ENCODE measurements at regions not wholly inside any gene's neighbourhood (a gene's known extent, or its start where the extent isn't known, plus 50 kb on each side); places are given as distances from the start of the nearest gene placed in this dataset.

DNA sequence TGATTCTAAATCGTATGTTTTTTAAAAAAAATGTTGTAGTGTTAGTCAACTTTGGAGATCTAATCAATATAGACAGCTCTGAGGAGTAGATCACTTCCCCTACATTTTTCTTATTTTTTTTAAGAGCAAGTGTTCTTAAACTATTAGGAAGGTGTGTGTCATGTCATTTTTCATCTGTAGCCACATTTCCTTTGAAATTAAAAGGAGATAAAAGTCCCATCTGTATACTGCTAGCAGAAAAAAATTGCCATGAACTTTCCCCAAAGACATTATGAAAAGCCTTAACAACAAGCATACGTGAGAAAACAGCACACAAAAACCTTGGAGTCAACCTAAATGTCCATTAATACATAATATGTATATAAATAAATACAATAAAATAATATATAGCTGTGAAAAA is 286.6 kb downstream of the ETS1 start:
- DNase-seq (ENCODE audit: low read depth in 2 of 2): no peak

DNA sequence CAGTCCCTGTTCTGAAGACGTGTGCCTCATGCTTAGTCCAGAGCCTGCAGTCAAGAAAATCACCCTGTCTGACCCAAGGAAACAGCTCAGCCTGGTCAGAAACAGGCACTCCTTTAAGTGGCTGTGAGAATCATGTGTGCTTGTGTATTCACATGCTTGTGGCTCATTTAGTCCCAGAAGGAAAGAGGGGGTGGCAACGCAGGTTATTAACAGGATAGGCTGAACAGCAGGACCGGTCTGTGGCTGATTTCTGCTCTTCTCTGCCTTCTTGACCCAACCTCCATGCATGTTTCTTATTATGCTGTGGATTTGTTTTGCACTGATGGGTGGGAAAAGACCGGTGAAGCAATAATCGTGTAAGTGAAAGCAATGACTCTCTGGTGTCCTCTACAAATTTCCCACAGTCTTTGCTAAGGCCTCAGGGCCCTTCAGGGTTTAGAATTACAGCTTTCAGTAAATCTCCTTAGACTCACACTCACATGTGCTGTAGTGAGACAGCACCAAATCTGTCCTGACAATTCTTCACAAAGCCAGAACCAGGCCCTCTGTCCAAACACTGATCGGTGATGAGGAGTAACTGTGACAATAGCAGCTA is 288.1 kb downstream of the ETS1 start:
- DNase-seq (ENCODE audit: low read depth in 2 of 2): peak; percentile 56 to 59

DNA sequence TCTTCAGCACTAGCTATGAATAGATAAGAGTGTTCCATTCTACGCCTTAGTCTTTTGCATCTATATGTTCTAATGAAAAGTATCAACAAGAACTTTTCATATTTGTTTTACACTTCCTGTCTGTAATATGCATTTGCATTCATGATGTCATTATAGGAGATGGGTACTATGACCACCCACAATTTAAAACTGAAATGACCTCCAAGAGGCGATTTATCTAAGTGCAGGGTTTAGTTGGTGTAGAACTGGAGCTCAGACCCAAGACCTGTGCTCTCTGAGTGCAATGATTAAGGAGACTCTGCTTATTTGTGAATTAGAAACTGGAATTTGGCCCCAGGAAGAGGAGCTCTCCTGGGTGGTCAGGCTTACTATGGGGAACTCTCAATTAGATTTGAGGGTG is 289.1 kb downstream of the ETS1 start:
- DNase-seq (ENCODE audit: low read depth in 2 of 2): no peak

DNA sequence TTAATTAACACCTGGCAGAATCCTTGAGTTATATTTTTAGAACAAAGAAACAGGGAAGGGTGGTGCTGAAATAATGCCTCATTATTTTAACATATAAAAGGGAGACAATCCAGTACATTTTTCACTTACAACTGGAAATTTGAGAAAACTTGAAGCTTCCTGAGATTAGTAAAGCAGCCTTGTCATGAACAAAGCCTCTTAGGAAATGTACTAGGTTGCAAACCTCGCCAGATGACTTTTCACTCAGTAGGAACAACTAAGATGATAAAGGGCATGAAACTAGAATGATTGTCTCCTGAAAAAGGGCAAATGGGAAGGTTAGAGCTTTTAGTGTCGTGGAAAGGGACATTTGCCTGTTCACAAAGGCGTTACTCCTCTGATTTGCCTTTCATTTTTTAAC is 289.6 kb downstream of the ETS1 start:
- DNase-seq (ENCODE audit: low read depth in 2 of 2): no peak

DNA sequence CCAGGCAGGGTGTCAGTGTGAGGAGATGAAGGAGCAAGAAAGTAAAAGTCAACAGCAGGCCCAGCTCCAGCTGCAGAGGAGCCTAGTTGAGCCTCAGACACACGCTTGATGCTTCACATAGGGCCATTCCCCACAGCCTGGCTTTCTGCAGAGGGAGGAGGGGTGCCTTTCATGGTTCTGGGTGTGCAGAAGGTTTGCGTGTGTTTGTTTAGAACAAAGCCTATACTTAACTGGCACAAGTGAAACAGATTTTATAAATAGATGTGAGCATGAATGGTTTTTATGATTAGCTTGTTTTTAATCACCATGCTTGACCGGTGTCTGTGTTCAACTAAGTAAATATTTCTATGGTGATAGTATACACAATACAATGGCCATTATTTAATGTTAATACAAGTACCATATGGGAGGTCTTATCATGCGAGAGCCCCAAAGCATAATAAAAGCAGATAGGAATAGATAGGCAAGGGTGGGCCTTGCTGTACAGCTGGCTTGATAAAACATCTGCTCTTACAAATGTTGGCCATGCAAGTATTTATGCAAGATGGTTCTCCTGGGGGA is 290.2 kb downstream of the ETS1 start:
- DNase-seq (ENCODE audit: low read depth in 2 of 2): no peak

DNA sequence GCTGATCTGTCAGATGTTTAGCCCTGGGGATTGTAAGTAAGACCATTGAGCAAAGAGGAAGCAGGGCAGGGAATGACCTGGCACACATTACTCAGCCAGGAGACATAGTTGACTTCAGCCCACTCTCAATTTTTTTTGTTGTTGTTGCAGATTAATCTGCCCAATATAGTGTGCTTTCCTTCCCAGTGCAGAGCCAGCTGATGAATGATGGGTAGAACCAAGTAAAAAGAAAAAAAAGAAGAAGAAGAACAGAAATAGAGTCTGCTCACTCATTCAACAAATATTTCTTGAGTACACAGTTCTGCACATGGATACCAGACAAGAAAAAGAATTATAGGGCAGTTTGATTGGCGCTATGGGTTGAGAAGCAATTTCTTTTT is 292.7 kb downstream of the ETS1 start:
- peak in 1 of 2 experiments; percentile 29 for DNase-seq (ENCODE audit: low read depth in 2 of 2)

DNA sequence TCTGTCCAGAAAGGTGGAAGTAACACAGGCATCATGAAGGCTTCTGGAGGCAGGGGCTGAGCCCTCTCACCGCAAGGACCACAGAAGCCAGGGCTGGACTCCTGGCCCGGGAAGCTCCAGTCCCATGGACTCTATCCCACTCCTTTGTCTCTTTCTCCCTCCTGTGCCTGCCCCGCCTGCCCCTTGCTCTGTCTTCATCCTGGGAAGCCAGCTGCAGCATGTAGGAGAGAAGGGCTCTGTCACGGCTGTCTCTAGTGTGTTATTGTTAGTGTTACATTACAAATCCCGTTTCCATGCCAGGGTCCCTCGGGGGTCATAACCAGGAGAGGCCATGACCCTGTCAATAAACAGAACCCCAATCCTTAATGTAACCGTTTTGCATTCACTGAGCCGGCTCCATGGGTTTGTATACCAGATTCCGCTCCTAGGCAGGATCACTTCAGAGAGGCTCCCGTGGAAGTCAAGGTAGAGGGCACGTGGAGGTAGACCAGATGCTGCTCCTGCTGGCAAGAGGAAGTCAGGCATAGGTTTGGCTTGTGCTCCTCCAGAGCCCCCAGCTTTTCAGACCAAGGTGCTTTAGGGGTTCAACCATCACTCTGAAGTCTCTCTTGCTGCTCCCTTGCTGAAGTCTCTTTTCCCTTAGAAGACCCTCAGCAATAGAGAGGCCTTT is 293.2 kb downstream of the ETS1 start:
- no peak for DNase-seq (ENCODE audit: low read depth in 2 of 2)

DNA sequence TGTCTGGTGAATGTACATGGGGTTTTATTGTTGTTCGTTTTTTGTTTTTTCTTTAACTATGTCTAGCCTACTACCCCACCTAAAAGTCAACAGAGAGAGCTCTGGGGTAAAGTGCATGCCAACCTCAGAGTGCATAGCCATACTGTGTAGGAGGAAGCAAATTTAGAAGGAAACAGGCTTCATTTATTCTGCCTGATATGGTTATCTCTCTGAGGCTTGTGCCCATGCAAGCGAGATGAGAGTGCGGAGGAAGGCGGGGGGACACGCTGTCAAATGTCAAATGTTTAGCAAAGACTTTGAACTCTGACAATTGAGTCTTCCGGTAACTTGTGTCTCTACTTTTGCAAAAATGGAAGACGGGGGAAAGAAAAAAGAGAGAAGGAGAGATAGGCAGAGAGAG is 295.5 kb downstream of the ETS1 start:
- DNase-seq (ENCODE audit: low read depth in 2 of 2): no peak

DNA sequence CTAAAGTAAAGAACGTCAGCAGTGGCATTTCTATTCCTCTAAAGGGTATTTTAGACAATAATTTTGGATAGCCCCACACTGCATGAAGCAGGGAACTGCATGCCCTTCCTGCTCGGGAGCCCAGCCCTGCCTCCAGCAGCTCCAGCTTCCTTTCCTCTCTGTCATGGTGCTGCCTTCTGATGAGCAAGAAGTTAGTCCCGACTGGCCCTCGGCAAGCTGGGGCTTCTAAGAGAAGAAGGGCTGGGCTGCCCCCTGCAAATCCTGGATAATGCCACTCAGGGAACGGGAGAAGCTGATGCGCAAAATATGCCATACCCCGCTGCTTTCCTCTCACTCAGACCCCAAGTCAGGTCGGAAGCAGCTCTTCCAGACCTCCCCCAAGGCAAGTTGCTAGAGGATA is 296.4 kb downstream of the ETS1 start:
- DNase-seq (ENCODE audit: low read depth in 2 of 2): no peak

DNA sequence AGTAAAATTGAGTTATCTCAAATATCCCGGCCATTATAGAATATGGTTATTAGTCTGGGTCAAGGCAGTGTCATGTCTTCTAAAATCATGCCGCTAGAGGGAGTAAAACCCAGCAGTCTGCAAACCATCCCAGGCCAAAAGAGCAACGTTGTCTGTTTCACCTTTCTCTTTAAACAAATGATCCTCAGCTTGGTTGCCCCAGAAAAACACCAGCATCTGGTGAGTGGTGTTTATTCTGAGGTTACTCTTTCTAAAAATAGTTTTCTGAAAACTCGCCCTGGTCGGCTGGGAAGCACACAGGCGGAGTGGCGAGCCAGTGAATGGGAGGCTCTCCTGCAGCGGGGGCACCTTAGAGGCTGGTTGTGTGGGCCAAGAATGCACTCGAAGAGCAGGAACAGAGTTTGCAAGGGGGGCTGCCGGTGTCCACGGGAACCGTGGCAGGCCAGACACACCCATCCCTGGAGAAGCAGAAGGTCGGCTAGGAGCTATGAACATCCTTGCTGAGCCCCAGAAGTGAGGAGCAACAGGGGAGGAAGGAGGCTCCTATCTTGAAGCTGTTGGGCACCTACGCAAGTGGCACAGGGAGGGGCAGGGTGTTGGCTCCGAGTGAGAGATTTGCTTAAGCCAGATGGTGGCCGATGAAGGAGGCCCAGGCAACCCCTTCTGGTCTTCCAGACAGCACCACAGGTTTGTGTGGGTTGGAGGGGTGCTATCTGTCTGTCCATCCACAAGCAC is 297.1 kb downstream of the ETS1 start:
- peak; percentile 76 to 78 for DNase-seq (ENCODE audit: low read depth in 2 of 2)

DNA sequence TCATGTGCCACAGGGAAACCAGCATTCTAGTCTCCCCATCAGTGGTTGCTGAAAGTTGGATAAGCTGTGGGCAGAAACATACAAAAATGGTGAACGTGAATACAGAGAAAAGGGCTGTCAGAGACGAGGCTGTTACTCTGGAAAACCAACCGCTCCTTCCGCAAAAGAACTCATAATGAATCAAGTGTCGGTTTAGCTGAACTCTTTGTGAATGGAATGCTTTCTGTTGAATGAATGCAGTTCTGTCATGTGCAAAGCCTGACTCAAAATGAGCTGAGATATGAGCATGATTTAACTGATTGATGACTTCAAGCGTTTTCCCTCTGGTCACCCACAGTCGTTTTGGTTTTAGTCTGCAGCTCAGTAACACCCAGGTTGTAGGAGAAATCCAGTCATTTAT is 298.3 kb downstream of the ETS1 start:
- DNase-seq (ENCODE audit: low read depth in 2 of 2): no peak

DNA sequence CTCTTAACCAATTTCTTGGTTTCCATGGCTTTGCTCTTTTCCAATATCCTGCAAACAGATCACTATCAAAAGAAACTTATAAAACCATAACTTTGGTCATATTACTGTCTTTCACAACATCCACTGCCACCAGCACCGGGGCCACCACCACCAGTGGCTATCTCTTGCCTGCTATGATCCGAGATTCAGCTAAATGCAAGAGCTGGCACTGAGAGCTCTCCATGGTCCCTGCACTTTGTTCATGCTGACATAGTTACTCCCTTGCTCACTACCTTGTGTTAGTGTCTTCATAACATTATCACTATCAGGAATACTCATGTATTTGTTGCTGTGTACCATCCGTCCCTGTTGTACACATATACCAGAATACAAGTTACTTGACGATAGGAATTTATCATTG is 299.0 kb downstream of the ETS1 start:
- no peak for DNase-seq (ENCODE audit: low read depth in 2 of 2)

DNA sequence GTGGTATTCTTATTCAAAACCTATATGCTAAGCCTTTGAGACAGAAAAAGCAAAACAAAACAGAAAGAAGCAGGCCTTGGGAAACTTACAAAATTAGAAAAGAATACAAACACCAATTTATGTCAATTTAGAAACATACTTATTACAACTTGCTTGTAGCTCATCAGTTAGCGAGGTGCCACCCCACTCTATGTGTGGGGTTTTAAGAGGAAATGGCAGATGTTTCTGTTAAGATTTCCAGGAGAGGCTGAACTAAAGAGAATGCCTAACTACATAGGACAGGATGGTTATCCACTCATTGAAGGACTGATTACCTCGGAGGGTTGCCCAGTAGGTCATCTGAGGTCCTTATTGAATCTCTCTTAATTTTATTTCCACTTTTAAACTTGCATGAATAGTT is 302.0 kb downstream of the ETS1 start:
- DNase-seq (ENCODE audit: low read depth in 2 of 2): no peak

DNA sequence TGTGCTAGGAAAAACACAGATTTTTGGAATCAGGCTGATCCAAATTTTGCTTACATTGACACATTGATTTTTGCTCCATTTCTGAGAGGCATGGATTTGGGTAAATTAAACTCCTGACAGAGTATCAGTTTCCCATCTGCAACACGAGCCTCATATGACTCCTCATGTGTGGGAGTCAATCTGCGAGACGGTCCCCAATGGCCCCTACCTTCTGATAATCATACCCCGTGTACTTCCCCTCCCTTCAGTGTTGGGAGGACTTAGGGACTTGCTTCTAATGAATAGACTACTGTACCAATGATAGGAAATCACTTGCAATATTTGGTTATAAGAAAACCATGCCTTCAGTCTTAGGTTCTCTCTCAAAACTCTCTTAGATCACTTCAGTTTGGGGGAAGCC is 302.7 kb downstream of the ETS1 start:
- no peak for DNase-seq (ENCODE audit: low read depth in 2 of 2)

DNA sequence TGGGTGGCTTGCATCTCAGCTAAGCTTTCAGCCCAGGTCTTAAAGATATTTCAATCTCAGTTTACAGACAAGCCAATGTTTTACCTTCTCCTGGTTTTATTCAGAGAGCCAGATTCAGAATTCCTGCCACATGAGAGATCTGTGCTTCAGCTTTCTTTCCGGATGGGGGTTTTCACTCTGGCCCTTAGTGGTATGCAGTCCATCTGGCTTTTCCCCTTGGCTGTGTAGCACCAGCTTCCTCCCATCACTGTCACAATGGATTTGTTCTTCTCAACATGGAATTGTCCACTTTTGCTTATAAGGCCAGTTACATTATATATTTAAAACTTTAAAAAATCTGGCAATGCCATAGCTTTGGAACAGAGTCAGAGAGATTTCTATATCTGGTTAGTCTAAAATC is 303.9 kb downstream of the ETS1 start:
- DNase-seq (ENCODE audit: low read depth in 2 of 2): no peak

DNA sequence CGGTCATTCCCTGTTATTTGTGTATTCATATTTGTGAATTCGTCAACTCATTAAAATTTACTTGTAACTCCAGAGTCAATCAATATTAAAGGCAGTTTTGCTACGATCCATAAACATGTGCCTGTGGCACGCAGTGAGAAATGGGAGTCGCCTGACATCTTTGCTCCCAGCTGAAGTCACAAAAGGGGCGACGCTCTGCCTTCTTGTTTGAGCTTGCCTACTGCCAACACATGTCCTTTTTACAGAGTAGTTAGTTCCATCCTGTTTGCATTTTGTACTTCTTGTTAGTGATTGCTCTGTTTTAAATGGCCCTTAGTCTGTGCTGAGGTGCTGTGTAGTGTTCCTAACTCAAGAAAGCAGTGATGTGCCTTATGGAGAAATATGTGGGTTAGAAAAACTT is 305.3 kb downstream of the ETS1 start:
- no peak for DNase-seq (ENCODE audit: low read depth in 2 of 2)

DNA sequence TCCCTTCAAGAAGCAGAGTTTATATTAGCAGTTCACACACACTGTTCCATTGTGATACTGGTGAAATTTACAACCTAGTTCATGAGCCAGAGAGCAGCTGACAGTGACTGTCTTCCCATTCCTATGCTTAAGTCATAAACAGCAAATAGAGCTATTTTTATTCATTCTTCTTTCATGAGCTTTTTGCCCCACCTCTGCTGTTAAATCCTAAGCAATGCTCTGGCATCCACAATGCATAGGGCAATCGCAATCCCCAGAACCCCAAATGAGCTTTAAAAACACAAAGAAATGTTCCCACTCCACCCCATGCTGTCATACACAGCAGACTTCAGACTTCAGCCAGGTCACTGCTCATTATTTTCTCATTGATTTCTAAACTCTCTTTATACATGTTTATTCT is 307.5 kb downstream of the ETS1 start:
- DNase-seq (ENCODE audit: low read depth in 2 of 2): no peak

DNA sequence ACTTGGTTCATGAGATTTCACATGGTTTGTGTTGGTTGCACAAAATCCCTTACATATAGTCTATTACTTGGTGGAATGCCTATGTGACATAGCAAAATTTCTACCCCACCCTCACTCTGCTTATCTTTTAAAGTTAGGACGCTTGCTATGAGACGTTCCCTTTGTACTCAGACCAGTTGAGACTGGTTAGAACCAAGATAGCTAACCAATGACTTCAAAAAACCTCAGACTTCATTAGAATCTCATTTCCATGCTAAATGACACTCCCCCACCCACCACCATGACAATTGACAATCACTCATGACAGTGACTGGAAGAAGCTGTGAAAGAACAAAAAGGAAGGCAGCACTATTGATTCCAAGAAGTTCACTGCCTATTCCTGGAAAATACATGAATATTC is 313.6 kb downstream of the ETS1 start:
- no peak for DNase-seq (ENCODE audit: low read depth in 2 of 2)

DNA sequence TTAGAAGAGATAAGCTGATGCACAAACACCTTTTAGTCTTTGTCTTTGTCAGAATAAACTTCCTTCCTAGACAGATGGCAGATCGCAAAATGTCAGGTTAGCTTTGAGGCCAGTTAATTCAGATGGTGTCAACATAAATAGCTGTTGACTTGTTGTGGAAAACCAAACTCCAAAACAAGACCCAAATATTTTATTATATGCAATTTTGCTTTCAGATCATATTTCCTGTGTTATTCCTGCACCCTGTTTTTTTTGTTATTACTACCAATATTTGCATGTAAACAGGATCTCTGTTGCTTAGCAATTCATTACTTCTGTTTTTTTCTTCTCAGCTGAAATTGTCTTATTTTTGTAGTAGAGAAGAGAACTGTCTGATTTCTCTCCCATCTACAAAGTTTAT is 316.0 kb downstream of the ETS1 start:
- no peak for DNase-seq (ENCODE audit: low read depth in 2 of 2)

DNA sequence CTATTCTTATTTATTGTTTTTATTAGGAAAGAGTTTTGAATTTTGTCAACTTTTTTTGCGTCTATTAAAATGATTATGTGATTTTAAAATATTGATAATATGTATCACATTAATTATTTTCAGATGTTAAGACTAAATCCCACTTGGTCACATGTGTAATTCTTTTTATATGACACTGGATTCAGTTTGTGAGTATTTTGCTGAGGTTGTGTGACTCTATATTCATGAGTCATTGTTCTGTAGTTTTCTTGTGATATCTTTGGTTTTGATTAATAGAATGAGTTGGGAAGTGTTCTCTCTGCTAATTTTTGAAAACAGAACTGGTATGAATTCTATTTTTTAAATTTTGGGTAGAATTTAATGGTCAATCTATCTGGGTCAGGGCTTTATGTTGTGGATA is 317.9 kb downstream of the ETS1 start:
- no peak for DNase-seq (ENCODE audit: low read depth in 2 of 2)

DNA sequence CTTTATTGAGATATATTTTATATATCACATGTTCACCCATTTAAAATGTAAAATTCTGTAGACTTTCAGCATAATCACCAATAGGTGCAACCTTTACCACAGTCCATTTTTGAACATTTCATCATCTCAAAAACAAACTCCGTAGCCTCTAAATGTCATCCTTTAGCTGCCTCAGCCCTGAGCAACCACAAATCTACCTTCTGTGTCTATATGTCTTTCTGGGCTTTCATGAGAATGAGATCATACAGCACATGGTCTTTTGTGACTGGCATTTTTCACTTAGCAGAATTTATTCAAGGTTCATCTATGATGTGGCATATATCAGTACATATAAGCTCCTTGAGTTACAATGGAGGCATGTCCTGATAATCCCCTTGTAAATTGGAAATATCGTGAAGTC is 320.5 kb downstream of the ETS1 start:
- no peak for DNase-seq (ENCODE audit: low read depth in 2 of 2)

DNA sequence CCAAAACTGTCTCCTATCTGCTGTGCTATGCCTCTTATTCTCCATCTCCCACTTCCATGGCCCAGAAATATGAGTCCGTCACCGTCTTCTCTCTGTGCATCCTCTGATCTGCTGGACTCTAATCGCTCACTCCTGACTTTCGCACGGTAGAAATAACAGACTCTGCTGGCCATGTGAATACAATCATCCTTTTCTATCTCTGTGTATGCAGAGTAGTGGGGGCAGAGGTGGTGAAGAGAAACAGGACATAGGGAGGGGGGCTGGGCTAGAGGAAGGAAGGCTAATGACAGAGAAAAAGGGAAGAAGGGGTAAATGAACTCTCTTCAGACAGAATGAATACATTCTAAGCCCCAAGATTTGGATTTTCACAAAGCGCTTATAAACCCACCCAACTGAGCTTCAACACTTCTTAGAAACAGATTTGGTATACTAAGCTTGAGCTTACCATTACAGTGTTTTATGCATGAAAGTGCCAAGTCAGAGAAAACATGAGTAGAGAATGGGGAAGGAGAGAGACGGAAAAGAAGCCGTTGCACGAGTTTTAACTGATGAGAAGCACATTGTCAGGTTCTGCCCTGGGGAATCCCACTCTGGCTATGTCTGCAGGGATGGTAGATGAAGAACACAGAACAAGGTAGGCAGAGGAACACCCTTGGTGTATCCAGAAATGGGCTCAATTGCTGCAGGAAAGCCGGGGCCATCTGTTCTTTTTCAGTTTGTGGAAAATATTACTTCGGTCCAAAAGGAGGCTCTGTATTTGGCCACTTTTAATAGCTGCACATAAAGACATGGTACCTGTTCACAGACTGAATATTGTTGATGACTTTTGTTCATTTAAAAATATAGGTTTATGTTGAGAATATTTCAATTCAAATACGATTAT is 324.7 kb downstream of the ETS1 start:
- no peak for DNase-seq (ENCODE audit: low read depth in 2 of 2)
